ENCODE measurements at regions not wholly inside any gene's neighbourhood (a gene's known extent, or its start where the extent isn't known, plus 50 kb on each side); places are given as distances from the start of the nearest gene placed in this dataset.

GRCh38 chr1:93811326-93812065 is 67.5 kb downstream of the DNTTIP2 start:
- TF ChIP-seq EP300 (IDR thresholded peaks at IDR 0.05) (no peak), CTCF (IDR thresholded peaks at IDR 0.05) (no peak), POLR2A (IDR thresholded peaks at IDR 0.05) (no peak), POLR2AphosphoS5 (IDR thresholded peaks at IDR 0.05) (no peak)
- H3K4me3 ChIP-seq: no peak overlapping the region
- no peaks in the 10 kb centered on the region for H3K27me3 ChIP-seq
- 52 to 82% methylated on average over 7 of the region's 7 CpGs for WGBS, 2 donors (ENCODE audit: low coverage in 1 of 2)
- peak overlapping the region in 3 of 4 donors; percentile 5 to 37 (median 32) for H3K27ac ChIP-seq
- ATAC-seq: no peak
- H3K9me3 ChIP-seq: peaks cover 0 to 7% (median 0%) of the 10 kb centered on the region in 3 donors
- H3K4me1 ChIP-seq: peaks cover 0 to 14% (median 0%) of the 10 kb centered on the region in 3 donors
- H3K36me3 ChIP-seq: peaks cover 0 to 7% of the 10 kb centered on the region in 2 donors

- peaks cover 0 to 7% of the 10 kb centered on the region in 2 donors for H3K36me3 ChIP-seq
- no peaks in the 10 kb centered on the region for H3K27me3 ChIP-seq
- TF ChIP-seq POLR2A (IDR thresholded peaks at IDR 0.05): no peak
- TF ChIP-seq EP300 (IDR thresholded peaks at IDR 0.05): no peak
- no peak for TF ChIP-seq POLR2AphosphoS5 (IDR thresholded peaks at IDR 0.05)
- TF ChIP-seq CTCF (IDR thresholded peaks at IDR 0.05): no peak
- no peak overlapping the region for H3K27ac ChIP-seq
- peaks cover 0 to 7% (median 0%) of the 10 kb centered on the region in 3 donors for H3K9me3 ChIP-seq
- ATAC-seq: peak; percentile 20
- no peak overlapping the region for H3K4me3 ChIP-seq
- WGBS, 2 donors (ENCODE audit: low coverage in 1 of 2): 55 to 78% methylated on average over 3 of the region's 3 CpGs
- H3K4me1 ChIP-seq: peaks cover 0 to 15% (median 0%) of the 10 kb centered on the region in 3 donors
These were observed 68.7 kb downstream of the DNTTIP2 start for GRCh38 chr1:93810316-93810715.

GRCh38 chr1:93808871-93809270 is 70.1 kb downstream of the DNTTIP2 start:
- no peaks in the 10 kb centered on the region for H3K36me3 ChIP-seq
- TF ChIP-seq POLR2AphosphoS5 (IDR thresholded peaks at IDR 0.05) (no peak), CTCF (IDR thresholded peaks at IDR 0.05) (no peak), EP300 (IDR thresholded peaks at IDR 0.05) (no peak), POLR2A (IDR thresholded peaks at IDR 0.05) (no peak)
- 94 to 100% methylated on average over 2 of the region's 2 CpGs for WGBS, 2 donors (ENCODE audit: low coverage in 1 of 2)
- H3K4me3 ChIP-seq: no peak overlapping the region
- H3K4me1 ChIP-seq: peaks cover 0 to 19% (median 6%) of the 10 kb centered on the region in 3 donors
- H3K27me3 ChIP-seq: no peaks in the 10 kb centered on the region
- peaks cover 0 to 7% (median 0%) of the 10 kb centered on the region in 3 donors for H3K9me3 ChIP-seq
- no peak overlapping the region for H3K27ac ChIP-seq
- ATAC-seq: no peak

- TF ChIP-seq POLR2A (IDR thresholded peaks at IDR 0.05): no peak
- no peak for TF ChIP-seq CTCF (IDR thresholded peaks at IDR 0.05)
- TF ChIP-seq EP300 (IDR thresholded peaks at IDR 0.05): no peak
- no peak for TF ChIP-seq POLR2AphosphoS5 (IDR thresholded peaks at IDR 0.05)
- 72 to 94% methylated on average over 2 of the region's 2 CpGs for WGBS, 2 donors (ENCODE audit: low coverage in 1 of 2)
- no peak overlapping the region for H3K4me3 ChIP-seq
These were observed 71.6 kb downstream of the DNTTIP2 start for GRCh38 chr1:93807311-93807930.

More at GRCh38 chr1:93807311-93807930, 71.6 kb downstream of the DNTTIP2 start:
- H3K27me3 ChIP-seq: no peaks in the 10 kb centered on the region
- H3K27ac ChIP-seq: no peak overlapping the region
- H3K9me3 ChIP-seq: peaks cover 0 to 7% (median 0%) of the 10 kb centered on the region in 3 donors
- no peaks in the 10 kb centered on the region for H3K36me3 ChIP-seq
- peaks cover 0 to 19% (median 6%) of the 10 kb centered on the region in 3 donors for H3K4me1 ChIP-seq
- no peak for ATAC-seq
